Neural progenitor cell (in vitro differentiated cells): ENCODE measurements at regions not wholly inside any gene's neighbourhood (a gene's known extent, or its start where the extent isn't known, plus 50 kb on each side); places are given as distances from the start of the nearest gene placed in this dataset.

Experiments
- DNase-seq: peaks from one replicate; pipeline ENCODE4 v3.0.0-alpha.2; 2016; ENCODE audit warnings: low spot score
- H2AFZ ChIP-seq: fragments of 200-600 bp; sonication (generic); replicated peaks from 2 replicates; pipeline ENCODE4 v1.6.1; 2016; ENCODE audit warnings: antibody characterized with exemption
- H3F3A ChIP-seq: fragments of 200-600 bp; sonication (generic); 2 replicates; pipeline ENCODE4 v1.6.1; 2016; ENCODE audit warnings: antibody characterized with exemption, low read depth
- H3K27ac ChIP-seq: fragments of 200-600 bp; sonication (generic); 2 replicates; pipeline ENCODE4 v1.5.1; 2016; ENCODE audit warnings: mild to moderate bottlenecking
- H3K27me3 ChIP-seq: fragments of 200-600 bp; sonication (generic); 2 replicates; pipeline ENCODE4 v1.6.1; 2016; ENCODE audit warnings: mild to moderate bottlenecking, moderate library complexity
- H3K36me3 ChIP-seq: fragments of 200-600 bp; sonication (generic); 2 replicates; pipeline ENCODE4 v1.5.1; 2016
- H3K4me1 ChIP-seq: fragments of 200-600 bp; sonication (generic); 2 replicates; pipeline ENCODE4 v1.6.1; 2016; ENCODE audit warnings: mixed run types
- H3K4me2 ChIP-seq: fragments of 200-600 bp; sonication (generic); 2 replicates; pipeline ENCODE4 v1.6.1; 2016
- H3K4me3 ChIP-seq: fragments of 200-600 bp; sonication (generic); 2 replicates; pipeline ENCODE4 v1.5.1; 2016
- H3K79me2 ChIP-seq: fragments of 200-600 bp; sonication (generic); 2 replicates; pipeline ENCODE4 v1.6.1; 2016; ENCODE audit warnings: low read depth
- H3K9ac ChIP-seq: fragments of 200-600 bp; sonication (generic); 2 replicates; pipeline ENCODE4 v1.6.1; 2016
- H3K9me3 ChIP-seq: fragments of 200-600 bp; sonication (generic); 2 replicates; pipeline ENCODE4 v1.5.1; 2016; ENCODE audit warnings: low read depth
- H4K20me1 ChIP-seq: fragments of 200-600 bp; sonication (generic); 2 replicates; pipeline ENCODE4 v1.6.1; 2016; ENCODE audit warnings: low read depth
- H3K27ac Mint-ChIP-seq: 3 replicates; pipeline ENCODE4 v1.8.0; 2021; ENCODE audit warnings: mixed read lengths
- H3K27me3 Mint-ChIP-seq: 2 replicates; pipeline ENCODE4 v1.8.0; 2022; ENCODE audit warnings: low read depth, mild to moderate bottlenecking, inconsistent platforms, moderate library complexity, mixed read lengths; ENCODE audit not compliant: insufficient read depth
- H3K36me3 Mint-ChIP-seq: 3 replicates; pipeline ENCODE4 v1.8.0; 2021; ENCODE audit warnings: mixed read lengths
- H3K4me1 Mint-ChIP-seq: 3 replicates; pipeline ENCODE4 v1.8.0; 2021; ENCODE audit warnings: mixed read lengths
- H3K4me3 Mint-ChIP-seq: 3 replicates; pipeline ENCODE4 v1.8.0; 2021; ENCODE audit warnings: mild to moderate bottlenecking, moderate library complexity, mixed read lengths
- H3K9me3 Mint-ChIP-seq: 3 replicates; pipeline ENCODE4 v1.8.0; 2020; ENCODE audit warnings: mixed read lengths
- CTCF ChIP-seq: fragments of 200-600 bp; sonication (generic); IDR thresholded peaks from 2 replicates; pipeline ENCODE4 v1.5.1; 2017; ENCODE audit warnings: antibody characterized with exemption, mild to moderate bottlenecking
- EZH2 ChIP-seq: fragments of 200-600 bp; sonication (generic); IDR thresholded peaks from 2 replicates; pipeline ENCODE4 v1.6.1; 2017; ENCODE audit warnings: antibody characterized with exemption, mild to moderate bottlenecking, moderate library complexity
- EZH2phosphoT487 ChIP-seq: fragments of 200-600 bp; sonication (generic); IDR thresholded peaks from 2 replicates; pipeline ENCODE4 v1.6.1; 2017; ENCODE audit warnings: antibody characterized with exemption

- Histone ChIP-seq H3K4me3 (no peak overlapping the region), H3K79me2 (no peaks in the 10 kb centered on the region), H3K36me3 (no peaks in the 10 kb centered on the region), H3K4me1 (no peaks in the 10 kb centered on the region), H3F3A (no peaks in the 10 kb centered on the region), H3K4me2 (no peak overlapping the region), H2AFZ (no peak overlapping the region), H3K9ac (no peak overlapping the region), H3K9me3 (no peaks in the 10 kb centered on the region), H3K27me3 (no peaks in the 10 kb centered on the region), H4K20me1 (no peaks in the 10 kb centered on the region), H3K27ac (no peak overlapping the region)
- TF ChIP-seq CTCF, result no peak
- TF ChIP-seq EZH2, result no peak
- TF ChIP-seq EZH2phosphoT487, result no peak
- Mint-ChIP-seq H3K9me3 (no peaks in the 10 kb centered on the region), H3K27me3 (no peaks in the 10 kb centered on the region), H3K36me3 (no peaks in the 10 kb centered on the region), H3K4me3 (no peak overlapping the region), H3K27ac (no peak overlapping the region), H3K4me1 (peaks cover 9% of the 10 kb centered on the region)
- no peak for DNase-seq
These were observed 66.1 kb upstream of the SMAD3 start for GRCh38 chr15:66999046-66999968.

DNA sequence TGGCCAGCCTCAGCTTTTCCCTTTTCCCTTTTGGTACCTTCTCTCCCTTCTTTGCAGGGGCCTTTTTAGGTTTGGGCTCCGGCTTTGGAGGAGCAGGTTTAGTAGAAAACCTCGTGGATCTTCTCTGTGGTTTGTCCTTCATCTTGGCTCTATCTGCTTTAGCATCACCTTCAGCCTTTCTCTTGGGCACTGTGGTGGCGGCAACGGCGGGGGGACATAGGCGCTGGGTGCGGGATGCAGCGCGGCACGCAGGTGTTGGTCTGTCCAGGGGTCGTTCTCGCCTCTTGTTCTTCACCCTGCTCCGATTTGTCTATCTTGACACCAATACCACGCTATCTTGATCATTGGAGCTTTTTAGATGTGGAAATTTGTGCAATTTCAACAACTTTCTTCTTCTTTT lies 64.5 kb upstream of the SMAD3 start:
- no peak for TF ChIP-seq CTCF
- no peak for TF ChIP-seq EZH2
- no peak for TF ChIP-seq EZH2phosphoT487
- H3K4me1 ChIP-seq, result no peaks in the 10 kb centered on the region
- no peaks in the 10 kb centered on the region for H3K79me2 ChIP-seq
- Mint-ChIP-seq H3K9me3 (no peaks in the 10 kb centered on the region), H3K27ac (no peak overlapping the region), H3K4me1 (peaks cover 12% of the 10 kb centered on the region), H3K4me3 (no peak overlapping the region), H3K27me3 (no peaks in the 10 kb centered on the region), H3K36me3 (no peaks in the 10 kb centered on the region)
- no peaks in the 10 kb centered on the region for H3K27me3 ChIP-seq
- H3K9me3 ChIP-seq, result no peaks in the 10 kb centered on the region
- no peak overlapping the region for H2AFZ ChIP-seq
- H3F3A ChIP-seq, result no peaks in the 10 kb centered on the region
- no peaks in the 10 kb centered on the region for H3K36me3 ChIP-seq
- H3K4me3 ChIP-seq, result no peak overlapping the region
- no peak overlapping the region for H3K9ac ChIP-seq
- DNase-seq, result no peak
- no peaks in the 10 kb centered on the region for H4K20me1 ChIP-seq
- no peak overlapping the region for H3K27ac ChIP-seq
- H3K4me2 ChIP-seq, result no peak overlapping the region

- no peaks in the 10 kb centered on the region for H3K79me2 ChIP-seq
- no peak overlapping the region for H3K4me2 ChIP-seq
- no peak overlapping the region for H3K9ac ChIP-seq
- H3K27me3 Mint-ChIP-seq, result peaks cover 2% of the 10 kb centered on the region
- H4K20me1 ChIP-seq, result no peaks in the 10 kb centered on the region
- H3K4me1 Mint-ChIP-seq, result peaks cover 14% of the 10 kb centered on the region
- DNase-seq, result no peak
- H3K36me3 Mint-ChIP-seq, result no peaks in the 10 kb centered on the region
- no peaks in the 10 kb centered on the region for H3K36me3 ChIP-seq
- no peaks in the 10 kb centered on the region for H3K27me3 ChIP-seq
- H3F3A ChIP-seq, result no peaks in the 10 kb centered on the region
- no peak overlapping the region for H3K27ac ChIP-seq
- H3K4me3 ChIP-seq, result no peak overlapping the region
- H3K27ac Mint-ChIP-seq, result no peak overlapping the region
- H3K9me3 Mint-ChIP-seq, result no peaks in the 10 kb centered on the region
- TF ChIP-seq EZH2phosphoT487 (no peak), CTCF (no peak), EZH2 (no peak)
- H3K4me1 ChIP-seq, result no peaks in the 10 kb centered on the region
- H3K9me3 ChIP-seq, result no peaks in the 10 kb centered on the region
- no peak overlapping the region for H3K4me3 Mint-ChIP-seq
- no peak overlapping the region for H2AFZ ChIP-seq
These were observed 63.0 kb upstream of the SMAD3 start for GRCh38 chr15:67002368-67002767.
